HCT116 (cell line): ENCODE measurements at regions not wholly inside any gene's neighbourhood (a gene's known extent, or its start where the extent isn't known, plus 50 kb on each side); places are given as distances from the start of the nearest gene placed in this dataset.

Experiments used
- ATAC-seq: fragments of 200-7000 bp; cut with Tn5 transposase; 2 replicates; pipeline ENCODE4 v1.9.1; 2020; ENCODE audit warnings: mild to moderate bottlenecking, moderate library complexity
- BruUV-seq: library from RNA; stranded (reverse); fragments of 400-500 nt; replicated peaks from 2 replicates; lab custom pipeline; 2021; lab: Mats Ljungman, UMichigan
- CTCF ChIA-PET: fragments of 300-600 bp; sonication (Branson Sonifier 250); formaldehyde crosslinking; loops from one replicate; lab custom pipeline; 2021; ENCODE audit warnings: antibody characterized with exemption; lab: Charles Lee
- POLR2A ChIA-PET: fragments of 300-600, 350-600 bp; sonication (Branson Sonifier 250); formaldehyde crosslinking; loops from one replicate; lab custom pipeline; 2021; ENCODE audit warnings: antibody characterized with exemption; lab: Charles Lee
- RAD21 ChIA-PET, 2 experiments: fragments of 300-600 bp; sonication (Branson Sonifier 250); formaldehyde crosslinking; loops; one replicate each; lab custom pipeline; 2023; ENCODE audit warnings: low total read pairs in 2 of 2; ENCODE audit not compliant: uncharacterized antibody in 2 of 2, unreplicated experiment in 2 of 2, low non-redundant PET in 1 of 2; lab: Charles Lee
- DNase-seq: peaks from one replicate; pipeline ENCODE4 v3.0.0-alpha.2; 2010; ENCODE audit warnings: low read depth, low spot score
- H2AFZ ChIP-seq: fragments of 200-600 bp; shearing (Covaris generic), sonication (generic); 2 replicates; pipeline ENCODE4 v1.6.1; 2017; ENCODE audit warnings: low read depth, mixed run types, mixed read lengths, antibody characterized with exemption, low read length; ENCODE audit not compliant: poor library complexity, severe bottlenecking
- H3K27ac ChIP-seq: 2 replicates; pipeline ENCODE4 v1.5.1; 2012; ENCODE audit warnings: low read depth, low read length
- H3K27me3 ChIP-seq: fragments of 200-600 bp; sonication (generic); 2 replicates; pipeline ENCODE4 v1.6.1; 2016; ENCODE audit warnings: mixed run types, low read length, mixed read lengths; ENCODE audit not compliant: insufficient read depth
- H3K36me3 ChIP-seq, 2 experiments: fragments of 200-500 bp in 1 of 2; fragments of 200-600 bp in 1 of 2; sonication (Bioruptor generic) in 1 of 2; sonication (generic) in 1 of 2; 2 replicates each; pipeline versions ENCODE4 v1.5.1 to v1.6.1; 2014 to 2016; ENCODE audit warnings: low read length in 2 of 2, inconsistent platforms in 1 of 2, mixed read lengths in 1 of 2, mixed run types in 1 of 2; ENCODE audit not compliant: insufficient read depth in 2 of 2, control insufficient read depth in 1 of 2
- H3K4me1 ChIP-seq, 2 experiments: fragments of 200-600 bp in 1 of 2; sonication (generic) in 1 of 2; 2 replicates each; pipeline versions ENCODE4 v1.5.1 to v1.6.1; 2012 to 2017; ENCODE audit warnings: low read length in 2 of 2, inconsistent platforms in 1 of 2, mild to moderate bottlenecking in 1 of 2, mixed read lengths in 1 of 2, mixed run types in 1 of 2, moderate library complexity in 1 of 2; ENCODE audit not compliant: insufficient read depth in 2 of 2, control insufficient read depth in 1 of 2
- H3K4me2 ChIP-seq: fragments of 200-600 bp; sonication (generic); 2 replicates; pipeline ENCODE4 v1.6.1; 2017; ENCODE audit warnings: mixed run types, low read length, mixed read lengths
- H3K4me3 ChIP-seq, 2 experiments: fragments of 200-600 bp in 1 of 2; sonication (generic) in 1 of 2; replicated peaks in 1 of 2; 2 replicates each; pipeline ENCODE4 v1.5.1; 2011 to 2016; ENCODE audit warnings: low read length in 2 of 2, control low read depth in 1 of 2, low read depth in 1 of 2, mild to moderate bottlenecking in 1 of 2, mixed read lengths in 1 of 2, mixed run types in 1 of 2
- H3K79me2 ChIP-seq: fragments of 200-600 bp; sonication (generic); 2 replicates; pipeline ENCODE4 v1.6.1; 2017; ENCODE audit warnings: mild to moderate bottlenecking, mixed run types, low read length, moderate library complexity, mixed read lengths; ENCODE audit not compliant: insufficient read depth
- H3K9ac ChIP-seq: fragments of 200-600 bp; sonication (generic); 2 replicates; pipeline ENCODE4 v1.6.1; 2016; ENCODE audit warnings: low read length, mixed read lengths
- H3K9me2 ChIP-seq: fragments of 200-600 bp; sonication (generic), shearing (Covaris generic); 2 replicates; pipeline ENCODE4 v1.6.1; 2017; ENCODE audit warnings: mixed run types, mild to moderate bottlenecking, moderate library complexity; ENCODE audit not compliant: insufficient read depth
- H3K9me3 ChIP-seq, 2 experiments: fragments of 200-500 bp in 1 of 2; fragments of 200-600 bp in 1 of 2; sonication (Bioruptor generic) in 1 of 2; sonication (generic) in 1 of 2; 2 replicates each; pipeline ENCODE4 v1.6.1; 2014 to 2017; ENCODE audit warnings: low read length in 2 of 2, mixed read lengths in 2 of 2, inconsistent platforms in 1 of 2, low read depth in 1 of 2, mild to moderate bottlenecking in 1 of 2, mixed run types in 1 of 2, moderate library complexity in 1 of 2; ENCODE audit not compliant: control insufficient read depth in 1 of 2, insufficient read depth in 1 of 2
- H4K20me1 ChIP-seq: fragments of 200-600 bp; sonication (generic), shearing (Covaris generic); 2 replicates; pipeline ENCODE4 v1.6.1; 2017; ENCODE audit warnings: mixed run types, mild to moderate bottlenecking, moderate library complexity; ENCODE audit not compliant: insufficient read depth
- ATF3 ChIP-seq: IDR thresholded peaks from 2 replicates; pipeline ENCODE4 v1.6.1; 2012
- CEBPB ChIP-seq: IDR thresholded peaks from 2 replicates; pipeline ENCODE4 v1.6.1; 2012; ENCODE audit warnings: low read depth
- CTCF ChIP-seq, 3 experiments: fragments of 200-600 bp in 1 of 3; sonication (generic) in 1 of 3; IDR thresholded peaks in 2 of 3; conservative IDR thresholded peaks in 1 of 3; 2 replicates each; pipeline ENCODE4 v1.5.1; 2012 to 2017; ENCODE audit warnings: low read depth in 2 of 3, low read length in 2 of 3, antibody characterized with exemption in 1 of 3, borderline replicate concordance in 1 of 3, control low read depth in 1 of 3, mild to moderate bottlenecking in 1 of 3, mixed read lengths in 1 of 3, mixed run types in 1 of 3, moderate library complexity in 1 of 3; ENCODE audit not compliant: insufficient read depth in 1 of 3
- EGR1 ChIP-seq: IDR thresholded peaks from 2 replicates; pipeline ENCODE4 v1.6.1; 2012; ENCODE audit warnings: low read depth
- ELF1 ChIP-seq: IDR thresholded peaks from 2 replicates; pipeline ENCODE4 v1.6.1; 2012; ENCODE audit warnings: low read depth, borderline replicate concordance
- FOSL1 ChIP-seq: IDR thresholded peaks from 2 replicates; pipeline ENCODE4 v1.6.1; 2012; ENCODE audit warnings: low read depth
- JUND ChIP-seq: IDR thresholded peaks from 2 replicates; pipeline ENCODE4 v1.6.1; 2012
- MAX ChIP-seq: IDR thresholded peaks from 2 replicates; pipeline ENCODE4 v1.6.1; 2012
- POLR2A ChIP-seq: IDR thresholded peaks from 2 replicates; pipeline ENCODE4 v1.7.0; 2011; ENCODE audit warnings: borderline replicate concordance; ENCODE audit not compliant: insufficient read depth, insufficient read length; ENCODE audit errors: extremely low read depth
- RAD21 ChIP-seq: IDR thresholded peaks from 2 replicates; pipeline ENCODE4 v1.6.1; 2012; ENCODE audit warnings: low read depth, mild to moderate bottlenecking
- REST ChIP-seq: IDR thresholded peaks from 2 replicates; pipeline ENCODE4 v1.6.1; 2012; ENCODE audit warnings: low read depth
- SIN3A ChIP-seq: IDR thresholded peaks from 2 replicates; pipeline ENCODE4 v1.6.1; 2012; ENCODE audit warnings: low read depth
- SP1 ChIP-seq: IDR thresholded peaks from 2 replicates; pipeline ENCODE4 v1.6.1; 2012; ENCODE audit warnings: low read depth
- SRF ChIP-seq: IDR thresholded peaks from 2 replicates; pipeline ENCODE4 v1.6.1; 2012; ENCODE audit warnings: low read depth
- TCF7L2 ChIP-seq: IDR thresholded peaks from 2 replicates; pipeline ENCODE4 v1.7.0; 2011; ENCODE audit warnings: borderline replicate concordance, inconsistent platforms; ENCODE audit not compliant: insufficient read depth, insufficient read length; ENCODE audit errors: extremely low read depth
- YY1 ChIP-seq: IDR thresholded peaks from 2 replicates; pipeline ENCODE4 v1.6.1; 2011; ENCODE audit warnings: low read length, low read depth, moderate library complexity, mild to moderate bottlenecking; ENCODE audit not compliant: insufficient replicate concordance; ENCODE audit errors: extremely low read depth
- ZBTB33 ChIP-seq: IDR thresholded peaks from 2 replicates; pipeline ENCODE4 v1.6.1; 2011; ENCODE audit warnings: mild to moderate bottlenecking, low read length, moderate library complexity; ENCODE audit not compliant: insufficient replicate concordance; ENCODE audit errors: extremely low read depth
- ZFX ChIP-seq: fragments of 450-650 bp; IDR thresholded peaks from 2 replicates; pipeline ENCODE4 v1.6.1; 2017
- ZNF274 ChIP-seq: fragments of 200-500 bp; sonication (Bioruptor generic); IDR thresholded peaks from 2 replicates; pipeline ENCODE4 v1.6.1; 2014; ENCODE audit warnings: mild to moderate bottlenecking, low read depth, low read length, inconsistent platforms
- intact Hi-C: fragments of 100-400 bp; cut with micrococcal nuclease; formaldehyde crosslinking; loops from 2 replicates; pipeline ENCODE4 v1.10.0; 2022

GRCh38 chr1:22388671-22389450, 62.8 kb upstream of the ZBTB40 start:
- POLR2A ChIA-PET: no interaction called here
- Histone ChIP-seq H3K9ac (no peak overlapping the region), H3K4me1 (no peaks in the 10 kb centered on the region), H3K36me3 (no peaks in the 10 kb centered on the region), H3K27me3 (0 out of 2 replicates have a peak, but pooled peaks cover 7% of the 10 kb centered on the region), H3K27ac (no peak overlapping the region), H3K9me2 (no peaks in the 10 kb centered on the region), H3K79me2 (no peaks in the 10 kb centered on the region), H3K4me3 (no peak overlapping the region), H4K20me1 (no peaks in the 10 kb centered on the region), H3K4me2 (no peak overlapping the region), H3K9me3 (no peaks in the 10 kb centered on the region), H2AFZ (no peak overlapping the region)
- intact Hi-C loops: no loop called here
- CTCF ChIA-PET: no interaction called here
- BruUV-seq: no TSS peak
- TF ChIP-seq ZBTB33: no peak
- no peak for TF ChIP-seq ZNF274
- no peak for TF ChIP-seq REST
- no peak for TF ChIP-seq YY1
- no peak for TF ChIP-seq SIN3A
- no peak for TF ChIP-seq RAD21
- no peak for TF ChIP-seq SP1
- TF ChIP-seq POLR2A: no peak
- no peak for TF ChIP-seq CTCF (IDR thresholded peaks at IDR 0.05 in 2 of 3, conservative IDR thresholded peaks at IDR 0.05 in 1 of 3; ENCODE audit: borderline replicate concordance in 1 of 3, insufficient read depth in 1 of 3, low read depth in 2 of 3, low read length in 2 of 3)
- no peak for TF ChIP-seq ELF1
- no peak for TF ChIP-seq EGR1
- TF ChIP-seq ZFX: no peak
- TF ChIP-seq MAX: no peak
- TF ChIP-seq TCF7L2: no peak
- TF ChIP-seq FOSL1: no peak
- no peak for TF ChIP-seq JUND
- no peak for TF ChIP-seq ATF3
- TF ChIP-seq CEBPB: no peak
- TF ChIP-seq SRF: no peak
- no peak for ATAC-seq
- RAD21 ChIA-PET: no interaction called here
- no peak for DNase-seq
